NCI-H1048 (cell line): ENCODE measurements at regions not wholly inside any gene's neighbourhood (a gene's known extent, or its start where the extent isn't known, plus 50 kb on each side); places are given as distances from the start of the nearest gene placed in this dataset.

ENCODE experiments used
- DNase-seq: peaks from one replicate; lab custom pipeline; 2025; lab: John Stamatoyannopoulos, UW

GRCh38 chr6:66814156-66814555, 1107.1 kb upstream of the EYS start:
- DNase-seq = no peak

- no peak for DNase-seq
Observed at GRCh38 chr6:66808771-66809170, 1101.7 kb upstream of the EYS start.

DNA sequence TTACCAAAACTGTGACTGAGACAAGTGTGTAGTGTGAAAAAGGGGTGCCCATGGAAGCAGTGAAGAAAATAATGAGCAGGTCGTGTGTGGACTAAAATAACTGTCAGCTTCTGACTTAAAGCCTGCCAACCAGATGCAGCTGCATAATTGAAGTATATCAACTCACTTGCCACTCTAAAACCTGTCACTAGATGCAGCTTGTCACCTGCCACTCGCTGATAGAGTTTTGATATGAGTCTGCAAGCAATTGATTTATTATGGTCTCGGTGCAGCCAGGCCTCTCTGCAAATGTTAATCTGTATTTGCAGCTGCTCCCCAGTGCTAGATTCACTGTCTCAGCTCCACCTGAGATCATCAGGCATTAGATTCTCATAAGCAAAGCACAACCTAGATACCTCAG, 1090.0 kb upstream of the EYS start:
- DNase-seq = no peak

GRCh38 chr6:66788579-66788978, 1081.6 kb upstream of the EYS start:
- no peak for DNase-seq

DNA sequence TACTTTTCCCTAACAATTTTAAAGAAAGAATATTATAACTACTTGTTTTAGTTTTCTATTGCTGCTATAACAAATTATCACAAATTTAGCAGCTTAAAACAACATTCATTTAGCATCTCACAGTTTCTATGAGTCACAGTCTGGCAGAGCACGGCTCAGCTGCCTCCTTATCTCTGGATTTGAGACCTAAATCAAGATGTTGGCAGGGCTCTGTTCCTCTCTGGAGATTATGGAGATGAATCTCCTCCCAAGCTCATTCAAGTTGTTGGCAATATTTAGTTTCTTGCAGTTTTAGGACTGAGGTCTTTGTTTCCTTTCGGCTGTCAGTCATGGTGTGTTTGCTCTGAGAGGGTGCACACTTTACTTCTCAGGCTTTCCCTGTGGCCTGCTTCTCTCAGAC, 1065.8 kb upstream of the EYS start:
- no peak for DNase-seq

DNA sequence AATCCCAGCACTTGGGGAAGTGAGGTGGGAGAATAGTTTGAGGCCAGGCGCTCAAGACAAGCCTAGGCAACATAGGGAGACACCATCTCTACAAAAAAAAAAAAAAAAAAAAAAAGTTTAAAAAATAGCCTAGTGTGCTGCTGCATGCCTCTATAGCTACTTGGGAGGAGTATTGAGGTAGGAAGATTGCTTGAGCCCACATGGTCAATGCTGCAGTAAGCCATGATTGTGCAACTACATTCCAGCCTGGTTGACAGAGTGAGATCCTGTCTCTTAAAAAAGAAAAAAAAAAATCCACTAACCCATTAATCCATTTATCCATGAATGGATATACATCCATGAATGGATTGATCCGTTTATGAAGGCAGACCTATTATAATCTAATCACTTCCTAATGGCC, 1064.6 kb upstream of the EYS start:
- no peak for DNase-seq

GRCh38 chr6:66751630-66752029, 1044.6 kb upstream of the EYS start:
- DNase-seq = no peak

DNA sequence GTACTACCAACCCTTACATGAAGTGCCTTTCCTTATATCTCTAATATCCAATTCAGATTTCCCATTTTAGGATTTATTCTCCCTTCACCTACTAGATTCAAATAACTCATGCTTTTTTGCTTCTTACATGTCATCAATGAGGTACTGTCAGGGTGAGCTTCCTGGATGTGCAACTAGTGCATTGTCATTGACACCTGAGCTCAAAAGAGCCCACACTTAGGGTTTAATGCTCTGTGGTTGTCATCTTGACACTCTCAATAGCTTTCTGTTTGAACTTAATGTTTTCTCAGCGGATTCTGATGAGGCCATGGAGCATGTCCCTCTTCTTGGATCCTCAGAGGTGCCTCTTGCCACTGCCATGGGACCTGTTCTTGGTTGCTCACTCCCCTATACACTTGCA, 1033.3 kb upstream of the EYS start:
- no peak for DNase-seq

DNA sequence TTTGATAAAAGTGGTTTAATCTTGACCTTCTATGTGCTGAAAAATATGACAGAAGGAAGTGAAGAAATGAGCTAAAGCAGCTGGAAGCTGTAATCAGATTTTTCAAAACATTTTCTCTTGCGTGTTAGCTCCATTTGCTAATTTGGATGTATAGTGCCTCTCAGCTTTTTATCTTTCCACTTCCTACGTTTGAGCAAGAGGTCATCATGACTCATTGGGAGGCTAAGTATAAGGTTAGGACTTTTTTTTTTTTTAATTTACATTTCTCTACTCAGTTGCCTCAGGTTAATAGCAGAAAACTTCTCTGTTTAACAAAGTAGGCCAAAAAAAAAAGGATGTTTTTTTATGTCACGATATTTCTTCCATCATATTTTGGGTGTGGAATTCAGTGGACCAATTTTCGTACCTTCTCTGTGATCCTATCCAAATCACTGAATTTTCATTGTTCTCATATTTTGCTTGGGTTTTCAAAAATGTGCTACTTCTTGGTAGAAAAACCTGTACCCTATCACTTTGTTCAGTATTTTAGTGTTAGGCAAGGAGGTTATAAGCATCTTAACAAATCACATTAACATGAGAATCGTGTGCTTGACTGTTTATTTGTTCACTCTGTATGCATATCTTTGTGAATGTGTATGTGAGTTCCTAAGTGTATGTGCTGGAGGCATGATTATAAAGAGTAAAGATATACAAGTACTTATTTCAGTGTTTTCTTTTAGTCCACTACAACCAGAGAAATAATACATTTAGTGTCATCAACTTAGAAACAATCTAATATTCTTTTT, 1028.3 kb upstream of the EYS start:
- DNase-seq = no peak

DNA sequence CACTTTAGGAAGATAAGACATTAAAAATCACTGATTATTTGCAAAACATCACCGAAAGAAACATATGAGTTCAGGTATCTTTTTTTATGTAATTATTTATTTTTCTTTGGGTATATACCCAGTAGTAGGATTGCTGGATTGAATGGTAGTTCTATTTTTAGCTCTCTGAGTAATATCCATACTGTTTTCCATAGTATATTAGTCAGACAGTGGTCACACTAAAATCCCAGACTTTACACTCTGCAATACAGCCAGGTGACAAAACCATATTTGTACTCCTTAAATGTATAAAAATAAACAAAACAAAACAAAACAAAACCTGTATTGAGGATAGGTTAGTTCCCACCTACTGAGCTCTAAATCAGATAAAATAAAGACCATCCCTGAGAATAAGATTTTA, 1024.3 kb upstream of the EYS start:
- DNase-seq = no peak

DNA sequence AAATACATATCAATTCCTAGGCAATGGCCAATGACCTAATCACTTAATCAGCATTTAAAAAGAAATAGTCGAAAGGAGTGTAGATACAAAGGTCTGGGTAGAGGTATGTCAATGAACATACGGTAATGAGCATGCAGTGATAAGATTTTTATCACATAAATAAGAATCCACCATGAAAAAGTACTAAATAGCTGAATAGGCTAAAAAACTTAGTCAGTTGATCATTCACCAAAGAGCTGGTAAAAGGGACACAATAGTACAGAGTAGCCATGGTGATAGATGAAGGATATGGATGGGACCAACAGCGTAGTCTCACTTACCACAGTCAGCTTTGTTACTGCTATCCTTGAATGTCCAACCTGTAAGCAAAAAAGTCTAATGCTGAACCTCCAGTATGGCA, 1018.6 kb upstream of the EYS start:
- no peak for DNase-seq

GRCh38 chr6:66717801-66718200, 1010.8 kb upstream of the EYS start:
- DNase-seq = no peak

- no peak for DNase-seq
Observed at GRCh38 chr6:66699385-66699784, 992.4 kb upstream of the EYS start.

DNA sequence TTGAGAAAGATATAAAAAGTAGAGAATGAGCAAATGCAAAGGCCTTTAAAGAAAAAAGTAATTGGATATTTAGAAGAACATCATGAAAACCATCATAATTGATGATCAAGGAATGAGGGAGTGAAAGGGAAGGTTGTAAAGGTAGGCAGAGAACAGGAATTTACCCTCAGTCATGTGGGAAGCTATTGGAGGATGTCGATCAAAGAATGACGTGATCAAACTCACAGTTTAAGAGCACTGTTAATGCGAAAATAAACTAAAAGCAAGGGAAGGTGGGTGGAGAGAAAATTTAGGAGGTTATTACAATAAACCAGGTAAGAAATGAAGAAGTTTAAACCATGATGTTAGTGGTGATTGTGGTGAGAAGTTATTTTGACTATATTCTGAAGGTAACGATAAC, 982.6 kb upstream of the EYS start:
- no peak for DNase-seq

DNA sequence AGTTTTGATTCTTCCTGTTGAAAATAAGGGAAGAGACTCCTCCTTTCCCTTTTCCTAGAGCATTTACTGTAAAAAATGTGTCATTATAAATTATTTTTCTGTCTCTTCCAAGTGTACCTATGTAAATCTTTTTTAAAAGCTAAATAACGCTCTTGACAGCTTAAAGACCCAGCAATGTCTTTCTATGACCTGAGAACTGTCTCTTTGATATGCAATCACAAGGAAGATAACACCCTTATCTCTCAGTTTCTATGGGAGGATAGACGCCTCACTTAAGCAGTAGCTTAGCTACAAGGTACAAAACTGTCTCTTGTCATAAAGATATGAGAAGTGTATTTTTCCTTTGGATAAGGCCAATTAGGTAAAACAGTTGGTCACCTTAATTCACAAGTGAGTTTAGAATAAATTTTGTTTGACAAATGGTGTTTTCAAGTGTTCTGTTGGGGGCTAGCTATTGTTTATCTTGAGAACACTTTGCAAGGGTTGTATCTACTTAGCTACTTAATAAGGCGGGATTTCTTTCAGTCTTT, 980.6 kb upstream of the EYS start:
- no peak for DNase-seq

DNA sequence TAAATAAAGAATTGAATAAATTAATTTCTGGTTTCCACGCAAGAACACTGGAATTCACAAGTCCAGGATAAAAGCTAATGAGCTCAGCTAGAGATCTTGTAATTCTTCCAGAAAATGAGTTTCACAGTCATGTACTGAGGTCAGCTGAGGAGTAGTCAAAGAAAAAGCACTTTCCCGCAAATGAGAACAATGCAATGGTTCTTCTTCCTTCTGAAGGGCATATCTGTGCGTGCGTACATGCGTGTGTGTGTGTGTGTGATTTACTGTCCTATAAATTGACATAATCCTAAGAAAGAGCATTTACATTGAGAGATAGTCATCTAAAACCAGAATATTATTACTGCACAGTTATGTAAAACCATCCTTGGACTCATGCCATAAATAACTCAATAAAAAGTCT, 968.9 kb upstream of the EYS start:
- no peak for DNase-seq

DNA sequence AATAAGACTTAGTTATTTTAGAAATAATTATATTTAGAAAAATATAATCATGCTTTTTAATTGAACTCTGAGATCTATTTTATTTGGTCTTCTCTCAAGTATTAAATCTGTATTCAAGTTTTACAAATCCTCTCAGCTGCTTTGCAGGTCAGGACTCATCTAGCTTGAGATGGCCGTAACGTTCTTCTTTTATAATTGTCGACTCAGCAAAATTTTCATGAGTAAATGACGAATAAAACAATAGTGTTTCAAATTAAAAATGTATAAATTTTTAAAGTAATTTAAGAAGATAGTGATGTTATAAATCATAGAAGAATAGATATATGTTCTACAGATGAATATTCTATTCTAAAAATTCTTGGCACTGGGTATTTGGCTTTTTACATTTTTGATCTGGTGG, 957.1 kb upstream of the EYS start:
- DNase-seq = no peak

- DNase-seq = no peak
Observed at GRCh38 chr6:66662721-66663507, 955.9 kb upstream of the EYS start.

DNA sequence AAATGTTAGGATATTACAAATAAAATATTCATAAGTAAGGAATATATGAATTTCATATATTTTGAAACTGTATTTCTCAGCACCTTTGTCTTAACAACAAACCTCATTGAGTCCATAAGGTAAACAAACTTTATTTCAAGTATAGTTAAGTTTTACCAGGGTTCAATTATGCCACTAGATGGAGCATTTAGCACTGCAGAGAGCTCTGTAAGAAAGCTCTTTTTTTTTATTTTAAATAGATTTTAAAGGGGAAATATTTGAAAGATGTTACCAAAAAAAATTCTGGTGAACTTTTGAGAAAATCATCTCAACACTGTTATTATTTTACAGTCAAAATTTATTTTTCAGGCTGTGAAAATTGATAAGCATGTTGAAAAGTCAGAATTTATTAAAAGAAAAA, 955.2 kb upstream of the EYS start:
- no peak for DNase-seq

DNA sequence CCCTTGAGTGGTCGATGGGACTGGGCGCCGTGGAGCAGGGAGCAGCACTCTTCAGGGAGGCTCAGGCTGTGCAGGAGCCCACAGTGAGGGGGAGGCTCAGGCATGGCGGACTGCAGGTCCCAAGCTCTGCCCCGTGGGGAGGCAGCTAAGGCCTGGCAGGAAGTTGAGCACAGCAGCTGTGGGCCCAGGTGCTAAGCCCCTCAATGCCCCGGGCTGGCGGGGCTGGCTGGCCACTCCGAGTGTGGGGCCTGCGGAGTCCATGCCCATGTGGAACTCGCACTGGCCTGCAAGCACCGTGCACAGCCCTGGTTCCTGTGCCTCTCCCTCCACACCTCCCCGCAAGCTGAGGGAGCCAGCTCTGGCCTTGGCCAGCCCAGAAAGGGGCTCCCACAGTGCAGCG, 948.4 kb upstream of the EYS start:
- DNase-seq = no peak

- DNase-seq = no peak
Observed at GRCh38 chr6:66638518-66638917, 931.5 kb upstream of the EYS start.

DNA sequence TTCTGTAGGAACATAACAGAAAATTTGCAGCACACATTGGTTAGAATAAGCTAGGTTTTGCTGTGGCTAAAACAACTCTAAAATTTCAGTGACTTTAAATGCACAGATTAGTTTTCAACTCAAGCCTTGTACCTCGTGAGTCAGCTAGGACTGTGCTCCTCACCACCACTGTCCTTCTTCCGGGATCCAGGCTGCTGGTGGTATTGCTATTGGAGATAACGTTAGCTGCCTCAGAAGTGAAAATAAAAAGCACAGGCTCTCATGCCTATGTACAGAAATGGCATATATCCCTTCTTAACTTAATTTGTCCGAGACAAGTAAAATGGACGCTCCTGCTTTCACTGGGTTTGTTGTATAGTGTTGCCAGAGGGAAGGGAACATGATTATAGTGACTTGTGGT, 931.1 kb upstream of the EYS start:
- DNase-seq = no peak

DNA sequence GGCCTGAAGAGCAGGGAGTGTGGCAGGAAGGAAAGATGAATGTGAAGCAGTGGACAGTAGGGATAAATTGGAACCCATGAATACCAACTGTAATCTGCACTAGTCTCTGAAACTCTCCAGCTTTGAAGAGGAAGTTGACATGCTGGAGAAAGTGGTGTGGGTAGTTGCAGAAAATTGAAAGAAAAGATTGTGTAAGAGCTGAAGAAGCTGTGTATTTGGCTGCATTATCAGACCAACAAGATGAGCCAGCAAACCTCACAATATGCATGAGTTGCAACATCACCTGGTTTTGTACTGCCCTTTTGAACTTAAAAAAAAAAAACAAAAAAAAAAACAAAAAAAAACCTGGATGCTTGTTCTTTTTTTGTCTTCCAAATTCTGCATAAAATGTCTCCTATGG, 921.9 kb upstream of the EYS start:
- DNase-seq = no peak

DNA sequence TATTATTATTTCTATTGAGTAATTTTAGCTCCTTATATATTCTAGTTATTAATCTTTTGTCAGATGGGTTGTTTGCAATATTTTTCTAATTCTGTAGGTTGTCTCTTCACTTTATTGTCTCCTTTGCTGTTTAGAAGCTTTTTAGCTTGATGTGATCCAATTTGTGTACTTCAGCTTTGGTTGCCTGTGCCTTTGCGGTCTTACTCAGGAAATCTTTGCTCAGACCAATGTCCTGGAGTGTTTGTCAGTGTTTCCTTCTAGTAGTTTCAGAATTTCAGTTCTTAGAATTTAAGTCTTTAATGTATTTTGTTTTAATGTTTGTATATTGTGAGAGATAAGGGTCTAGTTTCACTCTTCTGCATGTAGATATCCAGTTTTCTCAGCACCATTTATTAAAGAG, 916.0 kb upstream of the EYS start:
- DNase-seq = no peak
